ENCODE measurements at regions not wholly inside any gene's neighbourhood (a gene's known extent, or its start where the extent isn't known, plus 50 kb on each side); places are given as distances from the start of the nearest gene placed in this dataset.
"Not testable (repeated sequence)": the region's sequence is repeated elsewhere in the genome, so short reads cannot be mapped to it uniquely, and the experiment has no call there.

- no peaks in the 10 kb centered on the region for H3K9me3 Mint-ChIP-seq
- peak; percentile 73 for DNase-seq
- no peaks in the 10 kb centered on the region for H3K27me3 Mint-ChIP-seq
- H3K4me1 Mint-ChIP-seq, result peaks cover 86% of the 10 kb centered on the region
- H3K27ac Mint-ChIP-seq, result peak overlapping the region; percentile 94
- peaks cover 6% of the 10 kb centered on the region for H3K36me3 Mint-ChIP-seq (ENCODE audit: low read depth)
- peak; percentile 88 for ATAC-seq
- H3K4me3 Mint-ChIP-seq, result peak overlapping the region; percentile 92
Measured at GRCh38 chr6:118709859-118710350, 58.5 kb upstream of the CEP85L start.

GRCh38 chr6:118708744-118709143, 57.4 kb upstream of the CEP85L start:
- peaks cover 87% of the 10 kb centered on the region for H3K4me1 Mint-ChIP-seq
- DNase-seq, result no peak
- no peaks in the 10 kb centered on the region for H3K27me3 Mint-ChIP-seq
- H3K36me3 Mint-ChIP-seq (ENCODE audit: low read depth), result peaks cover 8% of the 10 kb centered on the region
- peak overlapping the region; percentile 92 for H3K4me3 Mint-ChIP-seq
- ATAC-seq, result no peak
- H3K9me3 Mint-ChIP-seq, result no peaks in the 10 kb centered on the region
- H3K27ac Mint-ChIP-seq, result peak overlapping the region; percentile 94

DNA sequence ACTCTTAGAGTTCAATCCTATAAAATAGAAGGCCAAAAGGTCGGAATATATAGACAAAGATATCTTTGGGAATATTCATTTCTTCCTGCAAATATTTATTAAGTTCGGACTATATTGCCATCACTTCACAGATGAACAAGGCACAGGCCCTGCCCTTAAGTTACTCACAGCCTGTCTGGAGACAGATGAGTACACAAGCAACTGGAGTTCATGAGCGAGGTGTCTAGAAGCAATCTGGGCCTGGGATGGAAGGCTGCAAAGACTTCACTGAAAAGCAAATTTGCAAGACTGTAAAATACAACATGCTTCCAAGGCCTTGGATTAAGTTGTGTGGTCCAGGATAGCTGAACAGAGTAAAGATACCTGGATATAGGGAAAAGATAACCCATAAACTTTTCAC, 56.7 kb upstream of the CEP85L start:
- peak overlapping the region; percentile 94 for H3K27ac Mint-ChIP-seq
- no peak for DNase-seq
- ATAC-seq, result no peak
- no peaks in the 10 kb centered on the region for H3K27me3 Mint-ChIP-seq
- H3K4me1 Mint-ChIP-seq, result peaks cover 84% of the 10 kb centered on the region
- H3K36me3 Mint-ChIP-seq (ENCODE audit: low read depth), result peaks cover 8% of the 10 kb centered on the region
- H3K9me3 Mint-ChIP-seq, result no peaks in the 10 kb centered on the region
- peak overlapping the region; percentile 92 for H3K4me3 Mint-ChIP-seq

GRCh38 chr6:118706702-118707101, 55.3 kb upstream of the CEP85L start:
- Mint-ChIP-seq H3K4me3 (peak overlapping the region; percentile 92), H3K9me3 (no peaks in the 10 kb centered on the region), H3K36me3 (ENCODE audit: low read depth) (peaks cover 11% of the 10 kb centered on the region), H3K4me1 (peaks cover 77% of the 10 kb centered on the region), H3K27me3 (no peaks in the 10 kb centered on the region), H3K27ac (peak overlapping the region; percentile 92)
- ATAC-seq (no peak), DNase-seq (no peak)

- H3K4me1 Mint-ChIP-seq, result peaks cover 77% of the 10 kb centered on the region
- H3K4me3 Mint-ChIP-seq, result peak overlapping the region; percentile 92
- H3K27ac Mint-ChIP-seq, result peak overlapping the region; percentile 92
- H3K9me3 Mint-ChIP-seq, result no peaks in the 10 kb centered on the region
- peaks cover 20% of the 10 kb centered on the region for H3K36me3 Mint-ChIP-seq (ENCODE audit: low read depth)
- H3K27me3 Mint-ChIP-seq, result no peaks in the 10 kb centered on the region
- peak; percentile 41 for ATAC-seq
- peak; percentile 42 for DNase-seq
Measured at GRCh38 chr6:118705544-118706491, 54.4 kb upstream of the CEP85L start.

GRCh38 chr6:118704915-118705314, 53.5 kb upstream of the CEP85L start:
- no peak for DNase-seq
- peak overlapping the region; percentile 92 for H3K4me3 Mint-ChIP-seq
- peak overlapping the region; percentile 71 for H3K27ac Mint-ChIP-seq
- H3K36me3 Mint-ChIP-seq (ENCODE audit: low read depth), result peaks cover 26% of the 10 kb centered on the region
- no peak for ATAC-seq
- no peaks in the 10 kb centered on the region for H3K9me3 Mint-ChIP-seq
- H3K27me3 Mint-ChIP-seq, result no peaks in the 10 kb centered on the region
- peaks cover 75% of the 10 kb centered on the region for H3K4me1 Mint-ChIP-seq

DNA sequence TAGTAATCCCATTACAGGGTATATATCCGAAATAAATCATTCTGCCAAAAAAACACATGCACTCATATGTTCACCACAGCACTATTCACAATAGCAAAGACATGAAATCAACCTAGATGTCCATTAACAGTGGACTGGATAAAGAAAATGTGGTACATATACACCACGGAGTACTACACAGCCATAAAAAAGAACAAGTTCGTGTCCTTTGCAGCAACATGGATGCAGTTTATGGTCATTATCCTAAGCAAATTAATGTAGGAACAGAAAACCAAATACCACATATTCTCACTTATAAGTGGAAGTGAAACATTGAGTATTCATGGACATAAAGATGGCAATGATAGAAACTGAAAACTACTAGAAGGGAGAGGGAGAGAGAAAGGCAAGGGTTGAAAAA, 49.9 kb upstream of the CEP85L start:
- not testable (repeated sequence) for H3K27me3 Mint-ChIP-seq, DNase-seq, H3K27ac Mint-ChIP-seq, ATAC-seq, H3K4me3 Mint-ChIP-seq, H3K9me3 Mint-ChIP-seq
- H3K36me3 Mint-ChIP-seq (ENCODE audit: low read depth), result peaks cover 33% of the 10 kb centered on the region
- peaks cover 74% of the 10 kb centered on the region for H3K4me1 Mint-ChIP-seq
